ENCODE measurements at regions not wholly inside any gene's neighbourhood (a gene's known extent, or its start where the extent isn't known, plus 50 kb on each side); places are given as distances from the start of the nearest gene placed in this dataset.

- no peak for TF ChIP-seq ZNF114 (CRISPR knock-in tag; IDR thresholded peaks at IDR 0.05)
- no peak for TF ChIP-seq EZH2 (IDR thresholded peaks at IDR 0.05; ENCODE audit: low read depth, unreplicated experiment)
- no peak for TF ChIP-seq EZH2phosphoT487 (IDR thresholded peaks at IDR 0.05; ENCODE audit: unreplicated experiment)
- TF ChIP-seq CTCF (conservative IDR thresholded peaks at IDR 0.05; ENCODE audit: low read depth in 2 of 2), result no peak
- TF ChIP-seq REST (IDR thresholded peaks at IDR 0.05; ENCODE audit: unreplicated experiment), result no peak
These were observed 73.5 kb upstream of the VIPR2 start (continued) for GRCh38 chr7:159218170-159218569.

GRCh38 chr7:159215076-159215475 lies 70.4 kb upstream of the VIPR2 start:
- Histone ChIP-seq H3K4me1 (ENCODE audit: insufficient read depth) (no peaks in the 10 kb centered on the region), H3K27ac (ENCODE audit: low read depth) (no peak overlapping the region), H3K4me3 (no peak overlapping the region), H3K9me2 (ENCODE audit: insufficient read depth) (no peaks in the 10 kb centered on the region), H2AFZ (no peak overlapping the region), H3K27me3 (ENCODE audit: insufficient read depth) (no peaks in the 10 kb centered on the region), H3K79me2 (replicated peaks; ENCODE audit: insufficient read depth) (no peaks in the 10 kb centered on the region), H4K20me1 (replicated peaks; ENCODE audit: insufficient read depth) (no peaks in the 10 kb centered on the region), H3K4me2 (no peak overlapping the region), H3F3A (replicated peaks; ENCODE audit: low read depth) (no peaks in the 10 kb centered on the region), H3K36me3 (ENCODE audit: insufficient read depth) (0 out of 2 replicates have a peak, but pooled peaks cover 4% of the 10 kb centered on the region)
- peaks cover 18% of the 10 kb centered on the region; the same call in 2 of the 3 replicates for H3K36me3 Mint-ChIP-seq (ENCODE audit: low read depth)
- peaks cover 99% of the 10 kb centered on the region for H3K9me3 Mint-ChIP-seq
- DNase-seq (ENCODE audit: low spot score), result no peak
- no peak for ATAC-seq
- H3K27me3 Mint-ChIP-seq (ENCODE audit: insufficient read depth, low read depth, poor library complexity), result peaks cover 4% of the 10 kb centered on the region
- H3K4me3 Mint-ChIP-seq, result no peak overlapping the region
- no peaks in the 10 kb centered on the region for H3K4me1 Mint-ChIP-seq
- H3K27ac Mint-ChIP-seq, result no peak overlapping the region
- TF ChIP-seq CREB1 (CRISPR knock-in tag; IDR thresholded peaks at IDR 0.05; ENCODE audit: low read depth) (no peak), ZNF331 (CRISPR knock-in tag; IDR thresholded peaks at IDR 0.05; ENCODE audit: low read depth) (no peak), REST (IDR thresholded peaks at IDR 0.05; ENCODE audit: unreplicated experiment) (no peak), EZH2phosphoT487 (IDR thresholded peaks at IDR 0.05; ENCODE audit: unreplicated experiment) (no peak), NANOG (IDR thresholded peaks at IDR 0.05; ENCODE audit: borderline replicate concordance) (no peak), CTCF (conservative IDR thresholded peaks at IDR 0.05; ENCODE audit: low read depth in 2 of 2) (no peak), EZH2 (IDR thresholded peaks at IDR 0.05; ENCODE audit: low read depth, unreplicated experiment) (no peak), JUNB (IDR thresholded peaks at IDR 0.05; ENCODE audit: unreplicated experiment) (no peak), STAT1 (IDR thresholded peaks at IDR 0.05; ENCODE audit: unreplicated experiment) (no peak)

All from GM23338 (cell line).